GM18858 (cell line): ENCODE measurements at regions not wholly inside any gene's neighbourhood (a gene's known extent, or its start where the extent isn't known, plus 50 kb on each side); places are given as distances from the start of the nearest gene placed in this dataset.

Experiments used
- ATAC-seq: cut with Tn5 transposase; IDR thresholded peaks from one replicate; pipeline ENCODE4 v1.9.1; 2021; ENCODE audit not compliant: unreplicated experiment

GRCh38 chr14:48914382-48914781 is 671.8 kb downstream of the RPS29 start:
- no peak for ATAC-seq

- no peak for ATAC-seq
Measured at GRCh38 chr14:48900565-48900964, 685.6 kb downstream of the RPS29 start.

- ATAC-seq, result no peak
Measured at GRCh38 chr14:48890333-48890732, 695.8 kb downstream of the RPS29 start.

GRCh38 chr14:48876806-48877340 is 709.3 kb downstream of the RPS29 start:
- no peak for ATAC-seq

DNA sequence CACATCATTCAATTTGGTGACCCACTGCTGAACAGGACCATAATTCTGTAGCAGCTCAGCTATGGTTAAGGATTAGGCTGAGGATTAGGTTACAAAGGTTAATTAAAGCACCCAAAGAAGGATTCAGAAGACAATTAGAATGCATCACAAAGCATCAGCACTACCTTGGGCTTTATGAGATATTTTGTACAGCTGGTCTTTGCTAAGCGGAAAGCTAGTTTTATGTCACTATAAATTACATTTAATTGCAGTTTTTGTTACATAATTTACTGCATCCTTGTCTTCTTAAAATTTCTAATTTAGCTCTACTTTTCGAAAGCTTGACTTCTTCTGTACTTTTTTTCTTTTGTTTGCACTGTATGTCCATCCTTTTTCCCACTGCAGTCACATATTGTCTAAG is 711.5 kb downstream of the RPS29 start:
- ATAC-seq, result no peak

GRCh38 chr14:48857366-48857765 is 728.8 kb downstream of the RPS29 start:
- ATAC-seq, result no peak

DNA sequence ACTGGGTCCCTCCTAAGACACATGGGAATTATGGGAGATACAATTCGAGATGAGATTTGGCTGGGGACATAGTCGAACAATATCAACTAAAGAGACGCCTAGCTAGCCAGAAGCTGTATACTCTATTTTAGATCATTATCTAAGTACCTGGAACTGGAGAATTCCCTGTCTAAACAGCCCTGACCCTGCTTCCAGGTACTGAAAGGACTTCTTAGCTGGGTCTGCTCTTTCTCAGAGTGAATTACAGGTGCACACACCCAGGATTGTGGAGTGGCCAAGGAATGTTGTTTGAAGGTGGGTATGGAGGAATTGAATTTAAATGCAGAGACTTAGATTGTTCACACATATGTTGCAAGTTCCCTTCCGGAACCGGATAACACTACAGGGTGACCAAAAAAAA is 733.0 kb downstream of the RPS29 start:
- ATAC-seq, result no peak

GRCh38 chr14:48849741-48850322 is 736.3 kb downstream of the RPS29 start:
- ATAC-seq, result no peak

DNA sequence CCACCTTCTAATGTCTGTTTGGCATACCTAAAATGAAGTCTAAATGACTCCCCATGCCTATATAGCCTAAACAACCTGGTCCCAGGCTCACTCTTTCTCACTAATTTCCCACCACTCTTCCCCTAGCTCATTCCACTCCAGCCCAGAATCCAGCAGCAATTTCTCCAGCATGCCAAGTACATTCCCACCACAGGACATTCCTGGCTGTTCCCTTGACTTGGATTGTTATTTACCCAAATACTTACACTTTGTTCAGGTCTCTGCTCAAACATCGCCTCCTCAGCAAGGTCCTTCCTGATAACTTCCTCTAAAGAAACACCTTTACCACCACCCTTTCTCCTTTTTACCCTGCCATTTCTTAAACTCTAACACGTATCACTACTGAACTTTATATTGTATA is 743.4 kb downstream of the RPS29 start:
- no peak for ATAC-seq

DNA sequence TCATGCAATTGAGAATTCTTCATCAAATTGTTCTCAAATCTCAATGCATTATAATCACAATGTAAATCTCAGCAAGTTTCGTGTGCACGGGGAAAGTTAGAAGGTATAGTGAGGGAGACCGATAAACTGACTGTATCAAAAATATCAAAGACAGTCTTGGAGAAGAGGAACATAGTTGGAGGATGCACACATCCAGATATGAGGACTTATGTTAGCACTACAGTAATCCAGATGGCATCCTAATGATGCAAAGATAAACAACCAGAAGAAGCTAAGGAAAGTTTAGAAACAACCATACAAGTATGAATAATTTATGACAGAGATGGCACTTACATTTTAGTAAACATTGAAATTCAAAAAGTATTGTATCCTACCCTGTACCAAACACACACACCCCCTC is 760.1 kb downstream of the RPS29 start:
- ATAC-seq, result no peak

DNA sequence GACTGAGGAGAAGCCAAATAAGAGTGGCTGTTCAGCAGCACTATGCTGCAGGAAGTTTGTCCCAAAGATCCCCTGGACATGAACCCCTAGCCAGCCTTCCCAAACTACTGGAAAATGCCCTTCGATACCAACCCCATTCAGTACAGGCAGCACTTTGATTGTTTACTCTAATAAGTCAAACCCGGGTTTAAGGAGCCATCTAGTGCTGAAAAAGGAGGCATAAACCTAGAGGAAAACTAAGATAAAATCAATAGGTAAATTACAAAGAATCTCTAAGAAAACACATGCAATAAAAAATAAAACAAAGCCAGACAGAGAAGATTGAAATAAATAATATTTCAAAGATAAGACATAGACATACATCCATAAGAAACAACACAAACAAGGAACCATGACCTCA is 771.6 kb downstream of the RPS29 start:
- no peak for ATAC-seq

GRCh38 chr14:48805315-48805714 is 780.9 kb downstream of the RPS29 start:
- no peak for ATAC-seq

- ATAC-seq, result no peak
Measured at GRCh38 chr14:48792376-48793024, 793.7 kb downstream of the RPS29 start.

- ATAC-seq, result no peak
Measured at GRCh38 chr14:48788771-48789170, 797.4 kb downstream of the RPS29 start.

- no peak for ATAC-seq
Measured at GRCh38 chr14:48786498-48786897, 799.7 kb downstream of the RPS29 start.

DNA sequence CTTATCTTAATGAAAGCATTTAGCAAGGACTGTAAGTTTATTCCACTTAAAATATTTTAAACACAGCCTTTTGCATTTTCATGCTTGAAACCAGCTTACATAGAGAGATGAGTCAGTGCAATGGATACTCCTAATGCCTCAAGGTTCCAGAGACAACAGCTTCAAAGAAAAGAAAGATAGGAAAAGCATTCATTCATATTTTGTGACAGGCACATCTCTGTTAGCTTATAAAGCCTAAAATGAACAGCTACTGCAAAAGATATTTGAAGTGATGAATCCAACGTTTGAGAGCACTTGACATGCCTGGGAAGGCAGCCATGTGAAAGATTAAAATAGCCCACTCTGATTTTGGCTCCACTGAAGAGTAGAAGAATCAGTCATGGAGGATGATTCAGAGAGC is 814.5 kb downstream of the RPS29 start:
- no peak for ATAC-seq

DNA sequence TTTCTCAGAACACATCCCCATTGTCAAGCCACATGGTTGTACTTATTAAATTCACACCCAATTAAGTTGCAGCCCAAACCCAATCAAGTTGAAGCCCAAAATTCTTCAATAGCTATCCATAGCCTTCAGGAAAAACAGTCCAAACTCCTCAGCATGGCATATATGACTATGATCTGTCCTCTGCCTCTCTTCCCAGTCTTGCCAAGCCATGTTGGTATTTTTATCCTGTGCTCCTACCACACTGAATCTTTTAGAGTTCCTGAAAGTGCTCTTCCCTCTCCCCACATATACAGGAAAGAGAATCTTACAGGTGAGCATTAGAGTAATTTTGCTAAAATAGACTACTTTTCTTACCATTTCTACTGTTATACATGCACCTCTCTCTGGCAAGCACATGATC is 834.9 kb downstream of the RPS29 start:
- ATAC-seq, result no peak

GRCh38 chr14:48748151-48748675 is 838.0 kb downstream of the RPS29 start:
- no peak for ATAC-seq

GRCh38 chr14:48747561-48748089 is 838.6 kb downstream of the RPS29 start:
- ATAC-seq, result no peak

GRCh38 chr14:48744202-48744601 is 842.0 kb downstream of the RPS29 start:
- ATAC-seq, result no peak

- ATAC-seq, result no peak
Measured at GRCh38 chr14:48738186-48738925, 847.8 kb downstream of the RPS29 start.

- ATAC-seq, result no peak
Measured at GRCh38 chr14:48735607-48736006, 850.6 kb downstream of the RPS29 start.
